Ishikawa (cell line): ENCODE measurements at regions not wholly inside any gene's neighbourhood (a gene's known extent, or its start where the extent isn't known, plus 50 kb on each side); places are given as distances from the start of the nearest gene placed in this dataset.

ENCODE experiments used
- CEBPB ChIP-seq: IDR thresholded peaks from 2 replicates; pipeline ENCODE4 v1.6.1; 2012
- EGR1 ChIP-seq: IDR thresholded peaks from 2 replicates; pipeline ENCODE4 v1.6.1; 2012
- RAD21 ChIP-seq: IDR thresholded peaks from 2 replicates; pipeline ENCODE4 v1.6.1; 2012; ENCODE audit warnings: low read depth
- YY1 ChIP-seq: IDR thresholded peaks from 2 replicates; pipeline ENCODE4 v1.6.1; 2012; ENCODE audit warnings: low read depth
- TF ChIP-seq, protein P1 (sequence below): IDR thresholded peaks from 2 replicates; pipeline ENCODE4 v1.6.1; 2012; ENCODE audit warnings: low read depth, mild to moderate bottlenecking

DNA sequence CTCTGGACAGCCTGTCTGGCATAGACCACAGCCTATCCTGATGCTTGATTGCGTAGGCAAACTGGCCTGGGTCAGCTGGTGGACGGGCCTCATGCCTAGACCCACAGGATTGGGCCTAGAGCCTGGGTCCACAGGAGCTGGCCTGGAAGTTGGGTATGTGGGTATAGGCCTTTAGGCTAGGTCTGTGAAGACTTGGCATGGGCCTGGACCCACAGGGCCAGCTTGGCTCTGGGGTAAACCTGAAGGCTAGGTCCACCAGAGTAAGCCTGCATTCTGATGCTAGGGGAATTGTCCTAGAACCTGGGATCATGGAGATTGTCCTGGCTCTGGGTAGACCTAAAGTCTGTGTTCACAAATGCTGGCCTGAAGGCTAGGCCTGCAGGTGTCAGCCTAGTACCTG, 1293.7 kb downstream of the CNTNAP5 start:
- TF ChIP-seq CEBPB (no peak), EGR1 (no peak), RAD21 (no peak), YY1 (no peak)
- TF ChIP-seq, protein P1, sequence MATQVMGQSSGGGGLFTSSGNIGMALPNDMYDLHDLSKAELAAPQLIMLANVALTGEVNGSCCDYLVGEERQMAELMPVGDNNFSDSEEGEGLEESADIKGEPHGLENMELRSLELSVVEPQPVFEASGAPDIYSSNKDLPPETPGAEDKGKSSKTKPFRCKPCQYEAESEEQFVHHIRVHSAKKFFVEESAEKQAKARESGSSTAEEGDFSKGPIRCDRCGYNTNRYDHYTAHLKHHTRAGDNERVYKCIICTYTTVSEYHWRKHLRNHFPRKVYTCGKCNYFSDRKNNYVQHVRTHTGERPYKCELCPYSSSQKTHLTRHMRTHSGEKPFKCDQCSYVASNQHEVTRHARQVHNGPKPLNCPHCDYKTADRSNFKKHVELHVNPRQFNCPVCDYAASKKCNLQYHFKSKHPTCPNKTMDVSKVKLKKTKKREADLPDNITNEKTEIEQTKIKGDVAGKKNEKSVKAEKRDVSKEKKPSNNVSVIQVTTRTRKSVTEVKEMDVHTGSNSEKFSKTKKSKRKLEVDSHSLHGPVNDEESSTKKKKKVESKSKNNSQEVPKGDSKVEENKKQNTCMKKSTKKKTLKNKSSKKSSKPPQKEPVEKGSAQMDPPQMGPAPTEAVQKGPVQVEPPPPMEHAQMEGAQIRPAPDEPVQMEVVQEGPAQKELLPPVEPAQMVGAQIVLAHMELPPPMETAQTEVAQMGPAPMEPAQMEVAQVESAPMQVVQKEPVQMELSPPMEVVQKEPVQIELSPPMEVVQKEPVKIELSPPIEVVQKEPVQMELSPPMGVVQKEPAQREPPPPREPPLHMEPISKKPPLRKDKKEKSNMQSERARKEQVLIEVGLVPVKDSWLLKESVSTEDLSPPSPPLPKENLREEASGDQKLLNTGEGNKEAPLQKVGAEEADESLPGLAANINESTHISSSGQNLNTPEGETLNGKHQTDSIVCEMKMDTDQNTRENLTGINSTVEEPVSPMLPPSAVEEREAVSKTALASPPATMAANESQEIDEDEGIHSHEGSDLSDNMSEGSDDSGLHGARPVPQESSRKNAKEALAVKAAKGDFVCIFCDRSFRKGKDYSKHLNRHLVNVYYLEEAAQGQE, result no peak
